Thoracic aorta (tissue), 2 donors: ENCODE measurements at regions not wholly inside any gene's neighbourhood (a gene's known extent, or its start where the extent isn't known, plus 50 kb on each side); places are given as distances from the start of the nearest gene placed in this dataset.

Experiments used
- ATAC-seq: fragments of 150-250 bp; one replicate; pipeline ENCODE4 v1.8.0; 2017; ENCODE audit warnings: low read depth; ENCODE audit not compliant: insufficient number of reproducible peaks, low FRiP score
- DNase-seq: peaks from one replicate; pipeline ENCODE4 v3.0.0-alpha.2; 2020; ENCODE audit warnings: low spot score
- H3K27ac ChIP-seq, 2 donors: fragments of 200-600 bp; sonication (generic); 1 replicate in 1 of 2; 2 replicates in 1 of 2; pipeline ENCODE4 v1.5.1; 2016; ENCODE audit warnings: mild to moderate bottlenecking in 2 of 2, moderate library complexity in 2 of 2
- H3K27me3 ChIP-seq: fragments of 200-600 bp; sonication (generic); replicated peaks from 2 replicates; pipeline ENCODE4 v1.6.0; 2016; ENCODE audit warnings: mild to moderate bottlenecking; ENCODE audit not compliant: insufficient read depth
- H3K36me3 ChIP-seq: fragments of 200-600 bp; sonication (generic); one replicate; pipeline ENCODE4 v1.5.1; 2016
- H3K4me1 ChIP-seq, 2 donors: fragments of 200-600 bp; sonication (generic); 1 replicate in 1 of 2; 2 replicates in 1 of 2; pipeline versions ENCODE4 v1.5.1 to v1.6.0; 2016; ENCODE audit warnings: low read depth in 2 of 2, mild to moderate bottlenecking in 1 of 2; ENCODE audit not compliant: control insufficient read depth in 1 of 2
- H3K4me3 ChIP-seq: fragments of 200-600 bp; sonication (generic); 2 replicates; pipeline ENCODE4 v1.5.1; 2016; ENCODE audit warnings: mild to moderate bottlenecking
- H3K9me3 ChIP-seq: fragments of 200-600 bp; sonication (generic); 2 replicates; pipeline ENCODE4 v1.5.1; 2016
- CTCF ChIP-seq: fragments of 200-600 bp; sonication (generic); IDR thresholded peaks from one replicate; pipeline ENCODE4 v1.5.1; 2019; ENCODE audit warnings: antibody characterized with exemption

- no peak for TF ChIP-seq CTCF
- DNase-seq (no peak), ATAC-seq (no peak)
- Histone ChIP-seq H3K4me3 (no peak overlapping the region), H3K27ac (no peak overlapping the region), H3K36me3 (no peaks in the 10 kb centered on the region), H3K27me3 (no peaks in the 10 kb centered on the region), H3K9me3 (no peaks in the 10 kb centered on the region), H3K4me1 (no peaks in the 10 kb centered on the region)
Measured at GRCh38 chr2:105953942-105954341, 209.2 kb downstream of the NCK2 start.

- no peak overlapping the region for H3K4me3 ChIP-seq
- H3K9me3 ChIP-seq = no peaks in the 10 kb centered on the region
- ATAC-seq (no peak), DNase-seq (no peak)
- H3K36me3 ChIP-seq = no peaks in the 10 kb centered on the region
- no peak for TF ChIP-seq CTCF
- H3K4me1 ChIP-seq = no peaks in the 10 kb centered on the region
- H3K27ac ChIP-seq = no peak overlapping the region
- H3K27me3 ChIP-seq = no peaks in the 10 kb centered on the region
Measured at GRCh38 chr2:105952131-105952530, 207.4 kb downstream of the NCK2 start.

- TF ChIP-seq CTCF = no peak
- no peaks in the 10 kb centered on the region for H3K9me3 ChIP-seq
- ATAC-seq (no peak), DNase-seq (no peak)
- no peaks in the 10 kb centered on the region for H3K4me1 ChIP-seq
- H3K36me3 ChIP-seq = no peaks in the 10 kb centered on the region
- no peak overlapping the region for H3K27ac ChIP-seq
- no peak overlapping the region for H3K4me3 ChIP-seq
- H3K27me3 ChIP-seq = no peaks in the 10 kb centered on the region
Measured at GRCh38 chr2:105951384-105951694, 206.6 kb downstream of the NCK2 start.

- no peak for DNase-seq
- Histone ChIP-seq H3K27ac (no peak overlapping the region), H3K27me3 (no peaks in the 10 kb centered on the region), H3K9me3 (no peaks in the 10 kb centered on the region), H3K36me3 (no peaks in the 10 kb centered on the region), H3K4me1 (no peaks in the 10 kb centered on the region), H3K4me3 (no peak overlapping the region)
- no peak for TF ChIP-seq CTCF
- no peak for ATAC-seq
Measured at GRCh38 chr2:105950521-105951383, 206.0 kb downstream of the NCK2 start.

- no peaks in the 10 kb centered on the region for H3K4me1 ChIP-seq
- no peak for TF ChIP-seq CTCF
- H3K9me3 ChIP-seq = no peaks in the 10 kb centered on the region
- H3K4me3 ChIP-seq = no peak overlapping the region
- H3K36me3 ChIP-seq = no peaks in the 10 kb centered on the region
- ATAC-seq (no peak), DNase-seq (no peak)
- no peak overlapping the region for H3K27ac ChIP-seq
- H3K27me3 ChIP-seq = no peaks in the 10 kb centered on the region
Measured at GRCh38 chr2:105943977-105944376, 199.3 kb downstream of the NCK2 start.
